Naive thymus-derived CD8-positive, alpha-beta T cell (primary cell): ENCODE measurements at regions not wholly inside any gene's neighbourhood (a gene's known extent, or its start where the extent isn't known, plus 50 kb on each side); places are given as distances from the start of the nearest gene placed in this dataset.

Source experiments
- ATAC-seq, 2 donors: fragments of 150-1000 bp; cut with Tn5 transposase in 1 of 2; sonication (Bioruptor Pico), chemical (Tn5 transposase) in 1 of 2; 1 replicate in 1 of 2; 2 replicates in 1 of 2; pipeline ENCODE4 v1.10.0; 2021; ENCODE audit warnings: mild to moderate bottlenecking in 2 of 2, moderate library complexity in 2 of 2
- POLR2A ChIA-PET: fragments of 350-600 bp; sonication (Branson Sonifier 250); formaldehyde crosslinking; loops from one replicate; lab custom pipeline; 2021; ENCODE audit warnings: antibody characterized with exemption; lab: Charles Lee
- DNase-seq, 10 donors: peaks; one replicate each; pipeline versions ENCODE4 v3.0.0 to v3.0.0-alpha.2; 2020 to 2022
- H3K27ac Mint-ChIP-seq, 10 donors: one replicate each; pipeline ENCODE4 v1.8.0; 2020 to 2022; ENCODE audit warnings: mild to moderate bottlenecking in 10 of 10, mixed read lengths in 10 of 10, moderate library complexity in 4 of 10, inconsistent platforms in 1 of 10
- H3K27me3 Mint-ChIP-seq, 5 donors: one replicate each; pipeline ENCODE4 v1.8.0; 2021 to 2022; ENCODE audit warnings: mixed read lengths in 5 of 5
- H3K36me3 Mint-ChIP-seq, 3 donors: one replicate each; pipeline ENCODE4 v1.8.0; 2020 to 2022; ENCODE audit warnings: mixed read lengths in 3 of 3, mild to moderate bottlenecking in 2 of 3, inconsistent platforms in 1 of 3
- H3K4me1 Mint-ChIP-seq, 4 donors: one replicate each; pipeline ENCODE4 v1.8.0; 2021 to 2022; ENCODE audit warnings: mixed read lengths in 4 of 4
- H3K4me3 Mint-ChIP-seq, 10 donors: one replicate each; pipeline ENCODE4 v1.8.0; 2020 to 2022; ENCODE audit warnings: mild to moderate bottlenecking in 10 of 10, mixed read lengths in 10 of 10, moderate library complexity in 6 of 10, inconsistent platforms in 1 of 10
- H3K9me3 Mint-ChIP-seq, 9 donors: one replicate each; pipeline ENCODE4 v1.8.0; 2020 to 2022; ENCODE audit warnings: mixed read lengths in 9 of 9, mild to moderate bottlenecking in 3 of 9, inconsistent platforms in 1 of 9, moderate library complexity in 1 of 9

DNA sequence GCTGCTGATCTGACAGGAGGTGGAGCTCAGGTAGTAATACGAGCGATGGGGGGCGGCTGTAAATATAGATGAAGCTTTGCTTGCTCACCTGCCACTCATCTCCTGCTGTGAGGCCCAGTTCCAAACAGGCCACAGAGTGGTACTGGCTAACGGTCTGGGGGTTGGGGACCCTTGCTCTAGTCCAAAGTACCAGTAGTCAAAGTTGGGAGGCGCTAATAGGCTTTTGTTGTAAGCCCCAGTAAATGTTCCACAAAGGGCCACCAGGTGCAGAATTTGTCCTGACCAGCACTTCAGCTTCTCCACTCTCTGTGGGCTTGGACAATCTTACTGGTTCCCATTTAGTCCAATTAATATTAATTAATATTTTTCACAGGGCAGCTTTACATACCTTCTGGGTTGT is 206.6 kb downstream of the ACTR3B start:
- Mint-ChIP-seq H3K9me3 (peaks cover 0 to 11% (median 8%) of the 10 kb centered on the region in 9 donors), H3K27ac (no peak overlapping the region), H3K27me3 (peaks cover 0 to 4% (median 0%) of the 10 kb centered on the region in 5 donors), H3K4me3 (no peak overlapping the region), H3K4me1 (no peaks in the 10 kb centered on the region), H3K36me3 (peaks cover 0 to 3% (median 0%) of the 10 kb centered on the region in 3 donors)
- DNase-seq (no peak), ATAC-seq (no peak)
- POLR2A ChIA-PET, result no interaction called here

DNA sequence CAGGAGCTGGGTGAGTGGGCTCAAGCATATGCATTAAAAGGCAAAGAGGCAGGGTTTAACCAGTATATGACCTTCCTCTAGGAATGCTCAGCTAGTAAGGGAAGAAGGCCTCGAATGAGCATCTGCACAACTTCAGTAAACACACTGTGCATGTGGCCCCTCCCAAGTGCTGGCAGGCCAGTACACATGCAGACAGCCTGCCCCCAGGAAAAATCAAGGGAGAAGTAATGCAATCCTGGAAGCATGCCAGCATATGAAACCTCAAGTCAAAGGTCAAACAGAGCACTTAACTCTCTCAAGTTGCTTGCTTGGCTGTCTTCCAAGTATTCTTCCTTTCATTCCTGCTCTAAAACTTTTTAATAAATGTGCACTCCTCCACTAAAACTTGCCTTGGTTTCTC is 208.4 kb downstream of the ACTR3B start:
- Mint-ChIP-seq H3K27ac (no peak overlapping the region), H3K9me3 (peaks cover 0 to 13% (median 4%) of the 10 kb centered on the region in 9 donors), H3K36me3 (no peaks in the 10 kb centered on the region), H3K4me3 (no peak overlapping the region), H3K27me3 (peaks cover 0 to 16% (median 4%) of the 10 kb centered on the region in 5 donors), H3K4me1 (no peaks in the 10 kb centered on the region)
- DNase-seq (no peak), ATAC-seq (no peak)
- POLR2A ChIA-PET, result no interaction called here

DNA sequence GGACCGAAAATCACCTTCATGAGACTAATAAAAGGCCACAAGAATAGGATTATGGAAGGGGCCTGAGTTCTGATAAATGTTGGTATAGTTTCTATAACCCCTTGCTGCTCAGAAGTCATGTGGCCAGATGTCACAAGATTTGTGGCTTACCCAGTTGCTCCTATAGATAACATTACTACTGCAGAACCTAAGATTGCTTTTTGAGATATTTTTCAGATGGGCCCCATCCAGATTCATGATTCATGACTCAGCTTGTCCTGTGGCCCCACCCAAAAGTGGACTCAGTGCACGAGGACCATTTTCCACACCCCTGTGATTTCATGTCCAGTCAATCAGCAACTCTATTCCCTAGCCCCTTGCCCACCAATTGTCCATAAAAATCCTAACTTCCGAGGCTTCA is 209.0 kb downstream of the ACTR3B start:
- DNase-seq, result no peak
- H3K36me3 Mint-ChIP-seq, result no peaks in the 10 kb centered on the region

DNA sequence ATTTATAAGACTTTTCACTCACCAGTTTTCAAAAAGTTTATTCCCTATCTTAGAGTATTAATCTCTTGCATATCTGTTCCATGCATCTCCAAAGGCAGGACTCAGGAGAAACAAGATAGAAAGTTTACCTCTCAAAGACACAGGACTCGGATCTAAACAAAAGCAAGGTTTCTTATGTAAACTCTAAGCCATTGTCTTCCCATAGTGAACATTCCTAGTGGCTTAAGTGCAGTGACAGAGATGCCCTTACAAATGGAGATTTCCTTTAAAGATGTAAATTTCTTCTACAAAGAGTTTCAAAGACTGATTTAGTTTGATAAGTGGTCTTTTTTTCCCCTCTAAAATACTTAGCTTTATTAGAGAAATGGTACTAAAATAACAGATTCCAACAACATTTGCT is 209.8 kb downstream of the ACTR3B start:
- Mint-ChIP-seq H3K9me3 (peaks cover 0 to 13% (median 4%) of the 10 kb centered on the region in 9 donors), H3K27me3 (peaks cover 0 to 16% (median 4%) of the 10 kb centered on the region in 5 donors), H3K36me3 (no peaks in the 10 kb centered on the region), H3K4me1 (no peaks in the 10 kb centered on the region), H3K4me3 (no peak overlapping the region), H3K27ac (no peak overlapping the region)
- no peak for ATAC-seq
- POLR2A ChIA-PET, result no interaction called here
- no peak for DNase-seq

More for the DNA sequence above, 209.0 kb downstream of the ACTR3B start:
- Mint-ChIP-seq H3K27me3 (peaks cover 0 to 16% (median 4%) of the 10 kb centered on the region in 5 donors), H3K4me1 (no peaks in the 10 kb centered on the region), H3K27ac (no peak overlapping the region), H3K9me3 (peaks cover 0 to 13% (median 4%) of the 10 kb centered on the region in 9 donors), H3K4me3 (no peak overlapping the region)
- POLR2A ChIA-PET, result no interaction called here
- ATAC-seq, result no peak

DNA sequence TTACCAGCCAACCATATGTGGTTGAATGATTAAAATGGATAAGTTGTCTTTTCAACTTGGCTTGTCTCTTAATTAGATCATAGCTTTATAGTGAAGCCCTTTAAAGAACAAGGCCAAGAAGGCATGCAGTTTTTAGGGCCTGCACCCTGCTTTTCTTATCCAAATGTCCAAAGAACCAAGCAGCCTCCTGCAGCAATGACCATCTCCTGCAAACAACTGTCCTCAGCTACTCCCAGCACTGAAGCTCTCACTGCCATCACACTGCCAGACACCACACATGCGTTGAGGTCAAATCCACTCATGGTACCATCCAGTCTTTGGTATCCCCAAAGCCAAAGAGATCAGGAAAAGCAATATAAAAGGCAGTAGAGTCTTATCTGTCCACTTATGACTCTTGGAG is 210.3 kb downstream of the ACTR3B start:
- Mint-ChIP-seq H3K27me3 (peaks cover 0 to 16% (median 4%) of the 10 kb centered on the region in 5 donors), H3K9me3 (peaks cover 0 to 13% (median 4%) of the 10 kb centered on the region in 9 donors), H3K36me3 (peaks cover 0 to 3% (median 0%) of the 10 kb centered on the region in 3 donors), H3K4me3 (no peak overlapping the region), H3K4me1 (no peaks in the 10 kb centered on the region), H3K27ac (no peak overlapping the region)
- ATAC-seq (no peak), DNase-seq (no peak)
- POLR2A ChIA-PET, result no interaction called here

DNA sequence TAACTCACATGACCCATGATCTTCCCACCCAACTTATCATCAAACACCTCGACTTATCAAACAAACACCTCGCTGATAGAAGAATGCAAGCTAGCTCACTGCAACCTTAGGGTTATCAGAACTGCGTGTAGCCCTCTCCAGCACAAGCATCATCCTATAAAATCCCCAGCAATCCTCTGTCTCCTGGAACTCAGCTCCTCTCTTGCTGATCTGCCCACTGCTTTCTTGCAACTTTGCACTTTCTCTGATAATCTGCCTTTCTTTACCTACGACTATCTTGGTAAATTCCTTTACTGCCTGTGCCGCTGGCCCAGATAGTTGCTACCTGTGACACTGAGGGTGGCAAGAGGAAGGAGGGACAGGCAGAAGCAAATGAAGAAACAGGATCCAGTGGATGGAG is 210.9 kb downstream of the ACTR3B start:
- POLR2A ChIA-PET, result no interaction called here
- ATAC-seq (no peak), DNase-seq (no peak)
- H3K36me3 Mint-ChIP-seq, result peaks cover 0 to 3% (median 0%) of the 10 kb centered on the region in 3 donors
- H3K27ac Mint-ChIP-seq, result no peak overlapping the region
- no peak overlapping the region for H3K4me3 Mint-ChIP-seq
- H3K27me3 Mint-ChIP-seq, result peaks cover 0 to 16% (median 4%) of the 10 kb centered on the region in 5 donors
- H3K4me1 Mint-ChIP-seq, result no peaks in the 10 kb centered on the region
- H3K9me3 Mint-ChIP-seq, result peaks cover 0 to 13% (median 4%) of the 10 kb centered on the region in 9 donors

DNA sequence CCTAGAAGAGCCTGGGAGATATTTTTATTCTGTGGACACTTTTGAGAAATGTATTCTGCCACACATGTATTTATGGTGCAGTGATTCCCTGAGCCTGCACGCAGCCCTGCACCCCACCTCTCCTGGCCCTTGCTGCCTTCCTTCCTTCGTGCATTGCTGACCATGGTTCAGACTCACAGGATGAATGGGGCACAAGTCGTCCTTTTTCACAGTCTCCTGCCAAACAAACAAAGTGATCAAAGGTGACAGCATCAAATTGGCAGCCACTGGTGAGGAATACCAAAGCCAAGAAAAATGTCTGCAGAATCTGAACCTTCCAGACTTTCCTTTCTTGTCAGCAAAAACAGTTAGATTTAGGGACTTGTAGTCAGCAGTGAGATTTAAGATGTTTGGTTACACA is 215.0 kb downstream of the ACTR3B start:
- peaks cover 0 to 19% (median 4%) of the 10 kb centered on the region in 5 donors for H3K27me3 Mint-ChIP-seq
- DNase-seq, result no peak
- peaks cover 0 to 13% (median 0%) of the 10 kb centered on the region in 9 donors for H3K9me3 Mint-ChIP-seq
- POLR2A ChIA-PET, result no interaction called here
- no peak for ATAC-seq
- H3K4me1 Mint-ChIP-seq, result no peaks in the 10 kb centered on the region
- no peak overlapping the region for H3K27ac Mint-ChIP-seq
- H3K4me3 Mint-ChIP-seq, result no peak overlapping the region
- peaks cover 0 to 5% (median 0%) of the 10 kb centered on the region in 3 donors for H3K36me3 Mint-ChIP-seq

DNA sequence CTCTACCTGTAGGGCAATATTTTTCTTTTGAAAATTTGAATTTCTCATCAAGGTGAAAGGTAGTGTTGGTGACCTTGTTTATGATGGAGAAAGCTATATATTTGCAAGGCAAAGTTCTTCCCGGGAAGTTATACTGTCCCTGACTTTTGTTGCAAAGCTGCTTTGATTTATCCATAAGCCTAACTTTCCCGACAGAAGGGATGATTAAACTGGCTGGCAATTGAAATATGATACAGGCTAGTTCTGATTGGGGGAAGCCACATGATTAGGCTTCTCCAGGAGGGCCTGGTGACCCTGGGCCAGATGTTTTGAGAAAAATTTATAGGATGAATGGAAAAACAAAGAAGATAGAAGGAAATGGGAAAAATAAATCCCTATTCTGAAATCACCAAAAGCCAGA is 215.5 kb downstream of the ACTR3B start:
- ATAC-seq (no peak), DNase-seq (no peak)
- H3K4me1 Mint-ChIP-seq, result no peaks in the 10 kb centered on the region
- POLR2A ChIA-PET, result no interaction called here
- peaks cover 0 to 13% (median 0%) of the 10 kb centered on the region in 9 donors for H3K9me3 Mint-ChIP-seq
- H3K27ac Mint-ChIP-seq, result no peak overlapping the region
- peaks cover 0 to 5% (median 0%) of the 10 kb centered on the region in 3 donors for H3K36me3 Mint-ChIP-seq
- peaks cover 0 to 20% (median 4%) of the 10 kb centered on the region in 5 donors for H3K27me3 Mint-ChIP-seq
- no peak overlapping the region for H3K4me3 Mint-ChIP-seq

DNA sequence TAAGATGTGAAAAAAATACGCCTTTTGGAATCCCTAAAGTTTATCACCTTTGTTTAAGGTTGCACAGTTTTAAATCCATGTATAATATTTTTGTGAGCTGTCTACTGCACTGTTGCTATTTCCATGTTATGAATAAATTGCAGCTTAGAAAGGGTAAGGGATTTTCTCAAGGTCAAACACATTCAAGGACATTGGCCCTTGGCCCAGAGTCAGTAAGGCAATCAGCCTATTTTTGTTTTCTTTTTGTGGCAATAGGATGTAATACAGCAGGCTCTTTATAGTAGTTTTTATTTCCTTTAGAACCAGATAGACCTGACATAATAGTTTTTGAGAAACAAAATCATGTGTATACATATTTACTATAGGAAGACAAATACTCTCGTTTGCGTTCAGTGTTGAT is 219.8 kb downstream of the ACTR3B start:
- Mint-ChIP-seq H3K9me3 (peaks cover 0 to 4% (median 0%) of the 10 kb centered on the region in 9 donors), H3K27ac (no peak overlapping the region), H3K4me3 (no peak overlapping the region), H3K36me3 (peaks cover 0 to 8% (median 0%) of the 10 kb centered on the region in 3 donors), H3K4me1 (no peaks in the 10 kb centered on the region), H3K27me3 (peaks cover 0 to 16% (median 2%) of the 10 kb centered on the region in 5 donors)
- POLR2A ChIA-PET, result no interaction called here
- ATAC-seq (no peak), DNase-seq (no peak)

DNA sequence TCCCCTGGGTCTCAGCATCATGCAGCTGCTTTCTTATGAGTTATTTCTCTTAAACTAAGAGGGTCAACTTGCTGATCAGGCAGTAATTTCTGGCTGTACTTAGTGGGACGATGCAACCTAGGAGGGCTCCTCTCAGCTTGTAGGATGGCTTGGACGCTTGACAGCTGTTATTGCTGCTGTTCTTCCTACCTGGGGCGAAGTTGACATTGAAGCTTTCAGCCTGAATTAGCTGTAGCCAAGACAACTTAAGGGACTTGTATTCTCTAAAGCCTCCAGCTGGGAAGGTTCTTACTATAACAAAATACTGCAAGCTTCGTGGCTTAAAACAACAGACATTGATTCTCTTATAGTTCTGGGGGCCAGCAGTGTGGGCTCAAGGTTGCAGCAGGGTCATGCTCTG is 224.9 kb downstream of the ACTR3B start:
- ATAC-seq, result no peak

DNA sequence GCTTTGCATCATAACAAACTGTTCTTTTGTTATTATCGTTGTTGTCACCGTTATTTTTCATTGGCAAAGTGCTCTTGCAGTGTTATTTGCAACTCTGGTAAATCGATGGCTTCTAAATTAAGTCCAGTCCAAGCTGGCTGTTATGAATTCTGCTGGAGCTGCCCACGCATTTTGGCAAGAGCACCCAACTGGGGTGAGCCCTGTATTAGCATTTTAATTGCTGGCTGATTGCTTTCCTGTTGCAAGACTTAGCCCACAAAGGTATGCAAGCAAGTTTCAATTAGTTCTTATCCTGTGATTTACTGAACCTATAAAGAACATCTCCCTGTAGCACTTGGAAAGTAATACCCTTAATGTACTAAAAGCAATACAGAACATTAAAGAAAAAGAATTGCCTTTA is 226.8 kb downstream of the ACTR3B start:
- Mint-ChIP-seq H3K27ac (no peak overlapping the region), H3K9me3 (no peaks in the 10 kb centered on the region), H3K4me1 (peaks cover 0 to under 1% (median 0%) of the 10 kb centered on the region in 4 donors), H3K27me3 (peaks cover 0 to 15% (median 5%) of the 10 kb centered on the region in 5 donors), H3K4me3 (no peak overlapping the region), H3K36me3 (no peaks in the 10 kb centered on the region)
- no peak for DNase-seq
- no peak for ATAC-seq
- POLR2A ChIA-PET, result no interaction called here

More for the DNA sequence above, 224.9 kb downstream of the ACTR3B start:
- Mint-ChIP-seq H3K9me3 (no peaks in the 10 kb centered on the region), H3K27me3 (peaks cover 0 to 19% (median 3%) of the 10 kb centered on the region in 5 donors), H3K4me1 (no peaks in the 10 kb centered on the region), H3K4me3 (no peak overlapping the region), H3K27ac (no peak overlapping the region), H3K36me3 (peaks cover 0 to 3% (median 0%) of the 10 kb centered on the region in 3 donors)
- POLR2A ChIA-PET, result no interaction called here
- no peak for DNase-seq

DNA sequence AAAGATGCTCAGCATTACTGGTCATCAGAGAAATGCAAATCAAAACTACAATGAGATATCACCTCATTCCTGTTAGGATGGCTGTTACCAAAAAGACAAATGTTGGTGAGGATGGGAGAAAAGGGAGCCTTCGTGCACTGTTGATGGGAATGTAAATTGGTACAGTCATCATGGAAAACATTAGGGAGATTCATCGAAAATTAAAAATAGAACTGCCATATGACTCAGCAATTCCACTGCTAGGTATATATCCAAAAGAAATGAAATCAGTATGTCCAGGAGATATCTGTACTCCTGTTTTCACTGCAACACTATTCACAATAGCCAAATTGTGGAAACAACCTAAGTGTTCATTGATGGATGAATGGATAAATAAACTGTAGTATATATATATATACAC is 228.1 kb downstream of the ACTR3B start:
- ATAC-seq, result no peak
- H3K4me1 Mint-ChIP-seq, result peaks cover 0 to 2% (median 0%) of the 10 kb centered on the region in 4 donors

DNA sequence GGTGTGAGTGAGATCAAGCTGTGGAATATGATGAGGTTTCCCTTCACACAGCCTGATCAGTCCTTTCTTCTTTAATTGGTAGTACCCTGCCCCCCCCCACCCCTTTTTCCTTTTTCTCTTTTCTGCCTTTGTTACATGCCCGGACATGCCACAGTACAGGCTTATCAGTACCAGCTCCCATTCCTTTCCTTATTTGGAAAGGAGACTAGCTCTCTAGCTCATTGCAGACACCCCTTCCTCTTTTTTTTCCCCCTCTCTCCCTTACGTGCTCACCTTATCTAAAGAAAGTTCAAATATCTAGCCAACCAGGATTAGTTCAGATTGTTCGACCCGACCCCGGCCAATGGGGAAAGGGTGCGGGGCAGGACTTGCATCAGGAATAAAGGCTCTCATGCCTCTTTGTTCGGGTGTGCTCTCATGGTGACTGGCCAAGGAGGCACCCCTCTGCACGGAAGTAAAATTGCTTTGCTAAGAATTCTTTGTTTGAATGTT is 230.4 kb downstream of the ACTR3B start:
- peaks cover 0 to 4% (median 0%) of the 10 kb centered on the region in 3 donors for H3K36me3 Mint-ChIP-seq
- H3K27ac Mint-ChIP-seq, result no peak overlapping the region
- no peaks in the 10 kb centered on the region for H3K9me3 Mint-ChIP-seq
- POLR2A ChIA-PET, result no interaction called here
- peaks cover 0 to 15% (median 2%) of the 10 kb centered on the region in 5 donors for H3K27me3 Mint-ChIP-seq
- ATAC-seq (no peak), DNase-seq (no peak)
- H3K4me3 Mint-ChIP-seq, result no peak overlapping the region
- H3K4me1 Mint-ChIP-seq, result peaks cover 0 to 2% (median 0%) of the 10 kb centered on the region in 4 donors

More for the DNA sequence above, 228.1 kb downstream of the ACTR3B start:
- H3K9me3 Mint-ChIP-seq, result no peaks in the 10 kb centered on the region
- H3K4me3 Mint-ChIP-seq, result no peak overlapping the region
- DNase-seq, result no peak
- POLR2A ChIA-PET, result no interaction called here
- H3K27me3 Mint-ChIP-seq, result peaks cover 0 to 9% (median 3%) of the 10 kb centered on the region in 5 donors
- H3K36me3 Mint-ChIP-seq, result peaks cover 0 to 1% (median 0%) of the 10 kb centered on the region in 3 donors
- H3K27ac Mint-ChIP-seq, result no peak overlapping the region

DNA sequence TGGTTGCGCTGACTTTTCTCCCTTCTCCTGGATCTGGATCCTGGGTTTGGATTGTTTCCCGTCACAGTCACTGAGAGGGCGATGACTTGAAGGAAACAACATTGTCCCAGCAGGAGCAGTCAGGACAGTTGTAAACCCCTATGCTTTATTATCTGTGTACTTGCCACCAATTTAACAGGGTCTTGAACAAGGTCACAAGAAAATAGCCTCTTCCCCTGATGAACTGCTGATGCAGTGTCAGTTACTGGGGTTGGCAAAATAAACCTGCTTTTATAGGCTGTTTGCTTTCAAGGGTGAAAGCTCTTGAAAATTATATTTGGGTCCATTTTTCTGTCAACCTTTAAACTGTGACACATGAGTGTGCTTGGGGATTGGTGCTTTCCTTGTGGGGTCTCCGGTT is 238.9 kb downstream of the ACTR3B start:
- Mint-ChIP-seq H3K4me3 (no peak overlapping the region), H3K36me3 (peaks cover 0 to 3% (median 0%) of the 10 kb centered on the region in 3 donors), H3K9me3 (peaks cover 0 to 10% (median 3%) of the 10 kb centered on the region in 9 donors), H3K27me3 (peaks cover 0 to 6% (median 0%) of the 10 kb centered on the region in 5 donors), H3K27ac (no peak overlapping the region), H3K4me1 (no peaks in the 10 kb centered on the region)
- DNase-seq (no peak), ATAC-seq (no peak)
- POLR2A ChIA-PET, result no interaction called here
